ENCODE measurements at regions not wholly inside any gene's neighbourhood (a gene's known extent, or its start where the extent isn't known, plus 50 kb on each side); places are given as distances from the start of the nearest gene placed in this dataset.
"Not testable (repeated sequence)": the region's sequence is repeated elsewhere in the genome, so short reads cannot be mapped to it uniquely, and the experiment has no call there.

DNA sequence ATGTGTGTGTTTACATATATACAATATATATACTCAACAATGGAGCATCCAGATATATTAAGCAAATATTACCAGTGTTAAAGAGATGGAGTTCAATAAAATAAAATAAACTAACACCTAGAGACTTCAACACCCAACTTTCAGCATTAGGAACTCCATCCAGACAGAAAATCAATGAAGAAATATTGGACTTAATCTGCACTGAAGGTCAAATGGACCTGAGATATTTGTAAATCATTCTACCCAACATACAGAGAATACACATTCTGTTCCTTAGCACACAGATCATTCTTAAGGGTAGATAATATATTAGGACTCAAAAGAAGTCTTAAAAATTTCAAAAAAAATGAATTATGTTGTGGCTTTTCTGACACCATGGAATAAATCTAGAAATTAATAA, 832.3 kb upstream of the ADGRB3 start:
- no peak for TF ChIP-seq CTCF (IDR thresholded peaks at IDR 0.05)
- no peak for DNase-seq (ENCODE audit: low spot score)
- no peak for ATAC-seq (ENCODE audit: low FRiP score)

- no peak for DNase-seq (ENCODE audit: low spot score)
- TF ChIP-seq CTCF (IDR thresholded peaks at IDR 0.05): no peak
- no peak for ATAC-seq (ENCODE audit: low FRiP score)
Observed at GRCh38 chr6:67792996-67793395, 842.1 kb upstream of the ADGRB3 start.

GRCh38 chr6:67790569-67790968, 844.5 kb upstream of the ADGRB3 start:
- ATAC-seq (ENCODE audit: low FRiP score): no peak
- DNase-seq (ENCODE audit: low spot score): no peak
- TF ChIP-seq CTCF (IDR thresholded peaks at IDR 0.05): no peak

GRCh38 chr6:67787119-67787518, 848.0 kb upstream of the ADGRB3 start:
- ATAC-seq (ENCODE audit: low FRiP score); DNase-seq (ENCODE audit: low spot score): not testable (repeated sequence)

GRCh38 chr6:67779876-67780275, 855.2 kb upstream of the ADGRB3 start:
- ATAC-seq (ENCODE audit: low FRiP score) (no peak), DNase-seq (ENCODE audit: low spot score) (no peak)
- no peak for TF ChIP-seq CTCF (IDR thresholded peaks at IDR 0.05)

- DNase-seq (ENCODE audit: low spot score): no peak
- no peak for ATAC-seq (ENCODE audit: low FRiP score)
- TF ChIP-seq CTCF (IDR thresholded peaks at IDR 0.05): no peak
Observed at GRCh38 chr6:67775333-67775732, 859.7 kb upstream of the ADGRB3 start.

- ATAC-seq (ENCODE audit: low FRiP score): no peak
- no peak for TF ChIP-seq CTCF (IDR thresholded peaks at IDR 0.05)
- no peak for DNase-seq (ENCODE audit: low spot score)
Observed at GRCh38 chr6:67768972-67769371, 866.1 kb upstream of the ADGRB3 start.

DNA sequence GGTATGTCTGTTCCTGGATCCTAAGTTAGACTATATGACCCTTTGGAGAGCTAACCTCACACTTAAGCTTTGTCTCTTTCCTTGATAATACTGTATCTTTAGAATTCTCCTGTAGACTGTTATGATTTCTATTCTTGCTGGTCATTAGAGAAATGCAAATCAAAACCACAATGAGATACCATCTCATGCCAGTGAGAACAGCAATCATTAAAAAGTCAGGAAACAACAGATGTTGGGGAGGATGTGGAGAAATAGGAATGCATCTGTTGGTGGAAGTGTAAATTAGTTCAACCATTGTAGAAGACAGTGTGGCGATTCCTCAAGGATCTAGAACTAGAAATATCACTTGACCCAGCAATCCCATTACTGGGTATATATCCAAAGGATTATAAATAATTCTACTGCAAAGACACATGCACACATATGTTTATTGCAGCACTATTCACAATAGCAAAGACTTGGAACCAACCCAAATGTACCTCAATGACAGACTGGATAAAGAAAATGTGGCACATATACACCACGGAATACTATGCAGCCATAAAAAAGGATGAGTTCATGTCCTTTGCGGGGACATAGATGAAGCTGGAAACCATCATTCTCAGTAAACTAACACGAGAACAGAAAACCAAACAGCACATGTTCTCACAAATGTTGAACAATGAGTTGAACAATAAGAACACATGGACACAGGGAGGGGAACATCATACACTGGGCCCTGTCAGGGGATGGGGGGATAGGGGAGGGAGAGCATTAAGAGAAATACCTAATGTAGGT, 867.8 kb upstream of the ADGRB3 start:
- not testable (repeated sequence) for DNase-seq (ENCODE audit: low spot score); ATAC-seq (ENCODE audit: low FRiP score)
